Body of pancreas (tissue), 4 donors: ENCODE measurements at regions not wholly inside any gene's neighbourhood (a gene's known extent, or its start where the extent isn't known, plus 50 kb on each side); places are given as distances from the start of the nearest gene placed in this dataset.

Source experiments
- ATAC-seq: fragments of 150-250 bp; one replicate; pipeline ENCODE4 v1.9.1; 2016
- DNase-seq, 4 donors: peaks; one replicate each; pipeline ENCODE4 v3.0.0-alpha.2; 2019
- H3K27ac ChIP-seq, 4 donors: fragments of 200-600 bp; sonication (generic); 1 replicate in 3 of 4; 2 replicates in 1 of 4; pipeline versions ENCODE4 v1.5.1 to v1.6.1; 2016 to 2019; ENCODE audit warnings: mild to moderate bottlenecking in 1 of 4, mixed read lengths in 1 of 4, moderate library complexity in 1 of 4
- H3K27me3 ChIP-seq, 2 donors: fragments of 200-600 bp; sonication (generic); one replicate each; pipeline ENCODE4 v1.6.0; 2016; ENCODE audit warnings: mild to moderate bottlenecking in 1 of 2
- H3K36me3 ChIP-seq, 2 donors: fragments of 200-600 bp; sonication (generic); replicated peaks in 1 of 2; 2 replicates each; pipeline ENCODE4 v1.5.1; 2016; ENCODE audit warnings: low read depth in 2 of 2; ENCODE audit not compliant: insufficient read depth in 1 of 2
- H3K4me1 ChIP-seq: fragments of 200-600 bp; sonication (generic); one replicate; pipeline ENCODE4 v1.6.0; 2016
- H3K4me3 ChIP-seq, 2 donors: fragments of 200-600 bp; sonication (generic); 1 replicate in 1 of 2; 2 replicates in 1 of 2; pipeline ENCODE4 v1.5.1; 2016 to 2019
- H3K9me3 ChIP-seq, 3 donors: fragments of 200-600 bp; sonication (generic); 1 replicate in 2 of 3; 2 replicates in 1 of 3; pipeline ENCODE4 v1.5.1; 2016
- POLR2A ChIP-seq, 3 donors: fragments of 450-650 bp; IDR thresholded peaks; one replicate each; pipeline ENCODE4 v1.6.1; 2016; ENCODE audit warnings: antibody characterized with exemption in 3 of 3, mild to moderate bottlenecking in 2 of 3
- WGBS, 2 donors: methylation state at CpG; one replicate each; pipeline ENCODE4 v1.1.5; 2017; 5-methylcytosine and 5-hydroxymethylcytosine counted together
- intact Hi-C: fragments of 100-400 bp; cut with DNase I; formaldehyde crosslinking; loops from one replicate; pipeline ENCODE4 v1.15.1; 2023
- TF ChIP-seq, protein P1 (sequence below), 7 experiments: fragments of 450-650 bp in 4 of 7; fragments of 200-600 bp in 3 of 7; sonication (generic) in 3 of 7; IDR thresholded peaks; one replicate each; pipeline ENCODE4 v1.5.1; 2016 to 2019; ENCODE audit warnings: antibody characterized with exemption in 7 of 7

DNA sequence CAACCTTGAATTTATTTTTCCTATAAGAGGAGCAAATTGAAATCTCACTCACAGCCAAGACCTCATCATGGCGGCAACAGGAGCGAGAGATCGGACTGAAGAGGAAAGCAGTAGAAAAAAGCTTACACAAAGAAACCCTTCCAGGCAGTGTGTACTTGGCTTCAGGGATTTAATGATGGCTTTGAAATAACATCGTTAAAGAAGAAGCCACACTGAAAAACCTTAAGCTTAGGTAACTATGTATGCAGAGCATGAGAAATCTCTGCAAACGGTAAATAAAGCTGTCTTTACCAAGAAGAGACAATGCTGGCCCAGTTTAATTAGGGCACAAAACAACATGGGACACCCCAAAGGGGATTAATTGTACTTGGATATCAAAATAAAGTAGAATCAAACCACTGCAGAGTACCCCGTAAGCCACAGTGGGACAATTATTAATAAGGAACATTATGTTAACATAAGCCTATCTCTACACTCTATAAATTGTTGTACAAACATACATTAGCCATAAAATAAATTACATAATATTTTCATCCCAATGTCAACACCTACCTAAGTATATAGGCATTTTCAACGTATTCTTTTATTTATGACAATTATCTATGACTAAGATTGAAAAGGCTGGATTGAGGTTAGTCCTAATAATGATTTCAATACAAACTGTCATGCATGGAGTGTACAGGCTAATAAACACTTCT, 360.2 kb upstream of the CHRM3 start:
- Histone ChIP-seq H3K4me3 (no peak overlapping the region), H3K27me3 (no peaks in the 10 kb centered on the region), H3K27ac (no peak overlapping the region), H3K9me3 (no peaks in the 10 kb centered on the region), H3K36me3 (no peaks in the 10 kb centered on the region), H3K4me1 (no peaks in the 10 kb centered on the region)
- no peak for DNase-seq
- intact Hi-C loops: no loop called here
- TF ChIP-seq POLR2A (IDR thresholded peaks at IDR 0.05): no peak
- TF ChIP-seq, protein P1, sequence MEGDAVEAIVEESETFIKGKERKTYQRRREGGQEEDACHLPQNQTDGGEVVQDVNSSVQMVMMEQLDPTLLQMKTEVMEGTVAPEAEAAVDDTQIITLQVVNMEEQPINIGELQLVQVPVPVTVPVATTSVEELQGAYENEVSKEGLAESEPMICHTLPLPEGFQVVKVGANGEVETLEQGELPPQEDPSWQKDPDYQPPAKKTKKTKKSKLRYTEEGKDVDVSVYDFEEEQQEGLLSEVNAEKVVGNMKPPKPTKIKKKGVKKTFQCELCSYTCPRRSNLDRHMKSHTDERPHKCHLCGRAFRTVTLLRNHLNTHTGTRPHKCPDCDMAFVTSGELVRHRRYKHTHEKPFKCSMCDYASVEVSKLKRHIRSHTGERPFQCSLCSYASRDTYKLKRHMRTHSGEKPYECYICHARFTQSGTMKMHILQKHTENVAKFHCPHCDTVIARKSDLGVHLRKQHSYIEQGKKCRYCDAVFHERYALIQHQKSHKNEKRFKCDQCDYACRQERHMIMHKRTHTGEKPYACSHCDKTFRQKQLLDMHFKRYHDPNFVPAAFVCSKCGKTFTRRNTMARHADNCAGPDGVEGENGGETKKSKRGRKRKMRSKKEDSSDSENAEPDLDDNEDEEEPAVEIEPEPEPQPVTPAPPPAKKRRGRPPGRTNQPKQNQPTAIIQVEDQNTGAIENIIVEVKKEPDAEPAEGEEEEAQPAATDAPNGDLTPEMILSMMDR (IDR thresholded peaks at IDR 0.05): no peak
- 80 to 87% methylated on average over 7 of the region's 7 CpGs for WGBS, 2 donors
- no peak for ATAC-seq

DNA sequence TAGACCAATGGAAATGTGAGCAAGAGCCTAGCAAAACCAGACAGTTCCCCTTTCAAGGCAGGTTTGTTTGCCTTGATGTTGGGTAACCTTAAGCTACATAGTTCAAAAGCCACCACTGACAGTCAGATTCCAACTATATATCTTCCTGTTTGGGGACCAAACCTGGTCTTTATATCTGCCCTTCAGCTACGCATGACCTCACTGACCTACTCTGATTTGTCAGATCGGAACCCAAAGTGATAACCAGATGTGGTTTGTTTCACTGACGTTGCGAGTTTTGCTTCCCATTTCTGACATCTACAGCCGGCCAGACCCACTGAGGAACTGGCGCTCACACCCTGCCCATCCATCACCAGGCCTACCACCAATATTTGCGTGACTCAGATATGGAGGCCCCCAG, 361.1 kb upstream of the CHRM3 start:
- DNase-seq (no peak), ATAC-seq (no peak)
- Histone ChIP-seq H3K36me3 (no peaks in the 10 kb centered on the region), H3K27ac (no peak overlapping the region), H3K4me3 (no peak overlapping the region), H3K4me1 (no peaks in the 10 kb centered on the region), H3K27me3 (no peaks in the 10 kb centered on the region), H3K9me3 (no peaks in the 10 kb centered on the region)
- intact Hi-C loops: no loop called here
- 76 to 85% methylated on average over 7 of the region's 7 CpGs for WGBS, 2 donors
- TF ChIP-seq, protein P1 (IDR thresholded peaks at IDR 0.05): no peak
- TF ChIP-seq POLR2A (IDR thresholded peaks at IDR 0.05): no peak

DNA sequence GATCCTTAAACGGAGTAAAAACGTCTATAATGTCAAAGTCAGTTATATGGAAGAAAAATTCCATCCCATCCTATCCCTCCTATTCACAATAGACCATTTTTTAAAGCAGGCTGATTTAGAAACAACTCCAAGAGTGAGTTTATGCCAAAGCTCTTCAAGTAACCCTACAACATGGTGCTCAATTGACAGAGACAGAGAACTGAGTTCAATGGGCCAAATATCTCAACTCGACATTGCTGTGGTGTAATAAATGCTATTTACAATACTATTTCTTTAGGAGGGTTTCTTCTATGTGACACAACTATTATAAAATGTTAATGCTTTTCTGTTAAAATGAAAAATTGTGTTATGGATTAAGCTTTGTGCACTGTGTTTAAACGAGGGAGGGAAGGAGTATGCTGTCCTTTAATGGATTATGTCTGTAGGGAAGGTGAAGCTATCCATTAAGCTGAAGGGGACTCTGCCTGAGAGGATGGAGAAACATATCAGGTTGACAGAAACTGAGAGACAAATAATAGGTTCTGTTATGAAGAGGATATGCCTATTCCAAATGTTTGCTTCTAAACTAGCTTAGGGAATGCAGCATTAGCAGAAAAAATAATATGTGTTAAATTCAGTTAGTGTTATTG, 362.5 kb upstream of the CHRM3 start:
- no peak for DNase-seq
- intact Hi-C loops: no loop called here
- H3K9me3 ChIP-seq: no peaks in the 10 kb centered on the region
- no peak for ATAC-seq
- H3K4me1 ChIP-seq: no peaks in the 10 kb centered on the region
- no peak overlapping the region for H3K27ac ChIP-seq
- TF ChIP-seq, protein P1 (IDR thresholded peaks at IDR 0.05): no peak
- no peak for TF ChIP-seq POLR2A (IDR thresholded peaks at IDR 0.05)
- H3K4me3 ChIP-seq: no peak overlapping the region
- no peaks in the 10 kb centered on the region for H3K27me3 ChIP-seq
- no peaks in the 10 kb centered on the region for H3K36me3 ChIP-seq
- WGBS, 2 donors: 54 to 58% methylated on average over 4 of the region's 4 CpGs

DNA sequence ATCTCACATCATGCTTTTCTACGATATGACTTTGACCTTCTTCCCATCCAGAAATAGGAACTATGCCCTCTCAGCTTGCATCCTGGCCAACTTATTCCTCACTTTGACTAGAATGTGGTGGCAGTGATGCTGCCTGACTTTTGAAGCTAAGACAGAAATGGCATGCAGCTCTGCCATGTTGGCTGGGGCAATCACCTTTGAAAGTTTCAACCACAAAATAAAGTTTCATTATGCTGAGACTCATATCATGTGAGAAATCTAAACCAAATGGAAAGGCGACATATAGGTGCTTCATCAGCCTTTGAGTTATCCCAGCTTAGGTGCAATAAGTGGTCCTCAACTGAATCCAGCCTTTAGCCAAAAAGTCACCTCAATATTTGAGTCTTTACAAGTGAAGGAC, 370.0 kb upstream of the CHRM3 start:
- no peak for DNase-seq
- WGBS, 2 donors: 63 to 96% methylated on average over 2 of the region's 2 CpGs
- Histone ChIP-seq H3K4me1 (no peaks in the 10 kb centered on the region), H3K27me3 (no peaks in the 10 kb centered on the region), H3K36me3 (no peaks in the 10 kb centered on the region), H3K4me3 (no peak overlapping the region), H3K9me3 (no peaks in the 10 kb centered on the region), H3K27ac (no peak overlapping the region)
- TF ChIP-seq POLR2A (IDR thresholded peaks at IDR 0.05): no peak
- TF ChIP-seq, protein P1 (IDR thresholded peaks at IDR 0.05): no peak
- intact Hi-C loops: no loop called here
- no peak for ATAC-seq

DNA sequence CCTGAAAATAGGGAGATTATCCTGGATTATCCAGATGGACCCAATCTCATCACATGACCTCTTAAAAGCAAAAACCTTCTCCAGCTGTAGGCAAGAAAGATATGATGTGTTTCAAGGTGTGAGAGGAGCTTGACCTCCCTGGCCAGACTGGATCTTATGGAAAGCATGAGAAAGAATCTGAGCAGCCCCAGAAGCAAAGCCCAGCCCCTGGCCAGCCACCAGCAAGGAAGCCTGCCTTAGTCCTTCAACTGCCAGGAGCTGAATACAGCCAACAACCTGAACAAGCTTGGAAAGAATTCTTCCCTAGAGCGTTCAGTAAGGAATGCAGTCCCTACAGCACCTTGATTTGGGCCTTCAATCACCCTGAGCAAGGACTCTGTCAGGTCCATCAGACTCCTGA, 375.0 kb upstream of the CHRM3 start:
- no peak for ATAC-seq
- TF ChIP-seq, protein P1 (IDR thresholded peaks at IDR 0.05): no peak
- TF ChIP-seq POLR2A (IDR thresholded peaks at IDR 0.05): no peak
- no peak for DNase-seq
- intact Hi-C loops: no loop called here
- Histone ChIP-seq H3K4me1 (no peaks in the 10 kb centered on the region), H3K27me3 (no peaks in the 10 kb centered on the region), H3K4me3 (no peak overlapping the region), H3K36me3 (no peaks in the 10 kb centered on the region), H3K27ac (no peak overlapping the region), H3K9me3 (no peaks in the 10 kb centered on the region)
- 45 to 85% methylated on average over 1 of the region's 1 CpG for WGBS, 2 donors
